Hematopoietic multipotent progenitor cell treated with erythropoietin and hydrocortisone succinate and interleukin-3 and kit ligand, for 4 days (in vitro differentiated cells): ENCODE measurements at regions not wholly inside any gene's neighbourhood (a gene's known extent, or its start where the extent isn't known, plus 50 kb on each side); places are given as distances from the start of the nearest gene placed in this dataset.

Experiments used
- DNase-seq: peaks from one replicate; pipeline ENCODE4 v3.0.0-alpha.2; 2015

DNA sequence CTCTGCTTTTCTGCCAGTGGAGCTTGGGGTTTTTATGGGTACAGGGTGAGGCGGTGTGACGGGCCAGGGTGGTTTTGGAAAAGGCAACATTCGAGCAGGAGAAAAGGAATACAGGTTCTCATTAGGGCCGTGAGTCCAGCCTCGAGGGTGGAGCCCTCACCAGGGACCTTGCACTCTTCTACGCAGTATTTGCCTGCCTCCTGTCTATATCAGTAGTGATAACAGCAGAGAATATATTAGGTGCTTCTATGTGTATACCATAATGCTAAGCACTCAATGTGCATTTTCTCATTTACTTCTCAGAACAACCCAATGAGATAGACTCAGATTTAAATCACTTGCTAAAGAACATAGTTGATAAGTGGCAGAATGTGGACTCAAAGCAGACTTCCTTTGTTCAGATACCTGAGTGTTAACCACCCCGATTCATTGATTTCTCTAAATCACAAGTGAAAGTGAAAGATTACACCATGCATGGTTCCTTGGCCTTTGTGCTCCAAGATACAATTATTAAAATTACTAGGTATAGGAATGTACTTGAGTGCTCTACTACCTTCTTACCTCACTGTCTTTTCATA, 403.9 kb downstream of the PCDH7 start:
- no peak for DNase-seq

DNA sequence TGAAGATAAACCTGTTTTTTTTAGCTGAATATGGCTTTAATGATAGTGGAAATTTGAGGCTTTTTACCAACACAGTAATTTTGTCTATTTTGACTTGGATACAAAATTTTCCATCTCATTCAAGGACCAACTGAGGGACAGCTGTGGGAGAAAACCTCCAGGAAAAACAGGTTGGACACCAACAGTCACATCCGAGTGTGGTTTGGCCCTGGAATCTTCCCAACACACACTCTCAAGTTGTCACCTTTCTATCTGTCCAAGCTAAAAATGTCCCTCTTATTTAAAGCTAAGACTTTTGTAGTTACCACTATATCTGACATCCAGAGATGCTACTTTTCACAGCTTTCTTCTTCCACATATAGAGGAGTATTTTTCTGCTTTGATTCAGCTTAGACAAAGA, 404.9 kb downstream of the PCDH7 start:
- DNase-seq, result no peak

DNA sequence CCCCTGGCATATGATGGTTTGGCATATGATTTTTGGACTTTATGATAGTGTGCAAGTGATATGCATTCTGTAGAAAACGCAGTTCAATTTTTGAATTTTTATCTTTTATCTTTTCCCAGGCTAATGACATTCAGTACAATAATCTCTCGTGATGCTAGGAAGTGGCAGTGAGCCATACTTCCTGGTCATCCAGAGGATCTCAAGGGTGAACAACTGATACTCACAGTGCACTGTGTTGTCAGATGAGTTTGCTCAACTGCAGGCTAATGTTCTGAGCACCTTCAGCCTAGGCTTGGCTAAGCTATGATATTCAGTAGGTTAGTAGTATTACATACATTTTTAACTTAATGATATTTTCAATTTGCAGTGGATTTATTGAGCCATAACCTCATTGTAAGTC, 405.3 kb downstream of the PCDH7 start:
- DNase-seq, result no peak

DNA sequence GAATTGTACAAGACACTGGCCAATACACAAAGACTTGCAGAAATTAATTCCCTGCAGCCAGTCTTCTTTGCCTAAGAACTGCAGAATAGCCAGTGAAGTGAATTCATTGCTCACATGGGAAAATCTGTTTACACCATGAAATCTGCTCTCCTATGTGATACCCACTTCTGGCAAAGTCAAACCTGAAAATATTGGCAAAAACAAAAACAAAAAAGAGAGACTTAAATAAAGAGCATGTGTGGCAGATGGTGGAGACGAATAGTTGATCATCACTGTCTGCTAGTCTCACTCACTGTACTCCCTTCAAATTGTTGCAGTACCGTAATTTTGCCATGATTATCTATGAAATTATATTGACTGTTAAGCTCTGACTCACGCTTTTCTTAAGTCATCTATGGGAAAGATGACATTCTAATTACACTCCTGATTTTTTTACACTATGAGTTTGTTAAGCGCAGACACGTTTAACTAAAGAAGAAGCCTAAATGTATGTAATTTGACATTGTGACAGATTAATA, 406.8 kb downstream of the PCDH7 start:
- DNase-seq, result no peak

DNA sequence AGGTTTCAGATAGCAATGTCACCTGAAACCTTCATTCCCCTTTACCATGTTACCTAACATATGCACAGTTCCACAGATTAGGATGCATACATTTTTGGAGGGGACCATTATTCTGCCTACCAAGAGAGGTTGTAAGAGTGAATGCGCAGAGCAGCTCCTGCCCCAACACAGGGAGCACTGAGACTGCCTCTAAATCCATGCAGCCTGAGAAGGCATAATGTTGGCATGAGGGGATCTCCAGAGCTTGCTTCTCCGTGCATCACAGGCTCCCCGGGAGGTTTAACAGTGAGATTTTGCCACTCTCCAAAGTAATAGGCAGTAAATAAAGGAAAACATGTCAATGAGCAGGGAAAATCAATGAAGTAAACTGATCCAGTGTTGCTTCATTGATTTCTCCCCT, 410.8 kb downstream of the PCDH7 start:
- DNase-seq, result no peak

DNA sequence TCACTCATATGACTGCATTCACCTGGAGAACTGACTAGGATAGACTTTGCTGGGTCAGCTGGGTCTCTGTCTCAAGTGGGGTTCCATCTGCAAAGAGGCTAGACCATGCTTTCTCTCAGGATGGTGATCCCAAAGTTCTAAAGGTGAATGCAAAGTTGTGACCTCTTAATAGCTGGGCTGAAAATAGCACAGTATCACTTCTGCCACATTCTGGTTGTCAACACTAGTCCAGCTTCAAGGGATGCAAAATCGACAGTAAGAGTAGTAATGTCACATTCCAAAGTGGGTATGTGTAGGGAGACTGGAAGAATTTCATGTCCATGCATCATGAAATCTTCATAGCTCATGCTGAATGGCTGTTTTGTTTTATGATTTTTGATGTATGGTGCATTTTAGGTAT, 414.6 kb downstream of the PCDH7 start:
- DNase-seq, result no peak

DNA sequence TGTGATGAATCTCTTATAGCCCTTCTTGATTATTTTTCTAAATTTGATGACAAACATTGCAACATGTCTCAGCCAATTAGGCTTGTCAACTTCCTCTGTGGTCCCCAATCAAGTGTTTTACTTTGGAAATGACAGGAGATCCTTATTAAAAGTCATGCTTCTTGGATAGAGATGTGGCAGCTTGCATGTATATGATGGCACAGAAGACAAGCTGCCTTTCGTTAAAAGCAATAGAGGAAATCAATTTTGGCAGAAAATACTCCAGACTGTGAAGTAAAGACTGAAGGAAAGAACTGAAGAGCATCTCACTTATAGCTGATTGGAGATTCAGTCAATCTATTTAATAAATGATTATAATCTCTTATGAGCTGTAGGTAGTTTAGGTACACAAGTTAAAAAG, 419.6 kb downstream of the PCDH7 start:
- no peak for DNase-seq

DNA sequence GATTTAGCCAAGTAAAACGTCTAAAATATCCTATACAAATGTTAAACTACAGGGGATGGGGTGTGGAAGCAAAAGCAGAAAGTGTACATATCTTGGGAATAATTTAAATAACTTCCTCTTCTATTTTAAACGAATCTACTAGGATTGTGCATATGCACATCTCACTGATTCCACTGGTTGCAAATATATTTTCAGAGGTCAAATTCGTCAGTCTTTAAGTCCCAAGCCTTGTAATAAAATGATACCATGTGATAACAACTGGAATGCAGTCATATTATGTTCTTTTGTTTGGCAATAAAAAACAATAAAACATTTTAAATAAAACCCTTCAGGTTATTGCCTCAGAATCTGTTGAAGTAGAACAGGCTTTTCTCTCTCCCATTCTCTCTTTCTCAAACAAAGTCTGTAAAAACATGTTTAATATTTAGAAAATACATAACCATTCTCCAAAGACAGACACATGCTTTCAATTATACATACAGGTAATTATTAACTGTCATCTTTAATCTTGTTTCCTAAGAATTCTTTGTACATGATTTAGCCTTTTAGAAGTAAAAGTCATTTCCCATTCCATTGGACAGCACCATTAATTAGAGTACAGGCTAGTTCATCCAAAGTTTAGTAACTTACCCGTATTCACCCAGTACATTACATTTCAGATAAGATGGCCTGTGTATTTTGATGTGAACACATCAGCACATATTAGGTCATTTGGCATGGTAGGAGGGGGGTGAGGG, 421.1 kb downstream of the PCDH7 start:
- no peak for DNase-seq

DNA sequence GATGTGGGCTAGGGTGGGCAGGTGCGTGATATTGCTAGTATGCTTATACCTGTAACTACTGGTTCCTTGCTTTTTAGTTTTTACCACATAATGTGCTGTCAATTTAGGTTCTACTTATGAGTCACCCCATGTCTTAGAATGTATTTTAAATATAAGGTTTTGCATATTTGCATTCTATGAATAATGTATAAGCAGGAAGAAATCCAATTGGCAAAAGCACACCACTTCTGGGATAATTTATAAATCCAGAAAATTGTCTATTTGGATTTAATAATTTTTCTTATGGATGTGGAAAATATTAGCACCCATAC, 421.6 kb downstream of the PCDH7 start:
- DNase-seq, result no peak

DNA sequence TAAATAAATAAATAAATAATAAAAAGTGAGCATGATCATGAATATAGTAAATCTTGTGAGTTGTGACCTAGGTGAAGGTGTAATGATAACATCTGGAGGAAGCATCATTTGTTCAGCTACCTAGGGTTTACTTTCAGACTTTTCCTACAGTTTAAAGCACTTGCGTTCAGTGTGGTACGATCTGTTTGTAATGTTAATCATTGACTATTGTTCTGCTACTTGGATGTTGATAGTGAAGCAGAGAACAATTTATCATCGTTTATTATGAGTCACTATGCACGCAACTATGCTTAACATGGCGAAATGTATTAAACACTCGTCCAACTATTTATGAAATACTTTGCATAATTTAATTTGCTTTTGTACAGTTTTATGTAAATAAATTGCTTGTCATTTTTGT, 426.2 kb downstream of the PCDH7 start:
- DNase-seq, result no peak

DNA sequence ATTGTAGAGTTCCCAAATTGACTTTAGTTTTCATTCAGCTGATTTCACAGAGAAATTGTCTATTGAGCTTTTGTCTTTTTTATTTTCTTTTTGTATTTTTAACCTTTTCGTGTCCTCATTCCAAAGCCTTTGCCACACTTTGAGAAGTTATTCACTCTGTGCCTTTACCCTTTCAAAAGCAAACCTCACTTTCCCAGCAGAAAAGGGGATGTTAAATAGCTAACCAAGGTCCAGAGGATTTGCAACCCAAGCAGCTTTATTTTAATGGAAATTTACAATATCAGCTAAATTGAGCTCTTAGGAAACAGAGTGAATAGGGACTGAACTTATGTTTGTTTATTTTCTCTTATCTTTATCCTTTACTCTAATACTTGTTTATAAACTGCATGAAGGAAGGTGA, 428.8 kb downstream of the PCDH7 start:
- no peak for DNase-seq

DNA sequence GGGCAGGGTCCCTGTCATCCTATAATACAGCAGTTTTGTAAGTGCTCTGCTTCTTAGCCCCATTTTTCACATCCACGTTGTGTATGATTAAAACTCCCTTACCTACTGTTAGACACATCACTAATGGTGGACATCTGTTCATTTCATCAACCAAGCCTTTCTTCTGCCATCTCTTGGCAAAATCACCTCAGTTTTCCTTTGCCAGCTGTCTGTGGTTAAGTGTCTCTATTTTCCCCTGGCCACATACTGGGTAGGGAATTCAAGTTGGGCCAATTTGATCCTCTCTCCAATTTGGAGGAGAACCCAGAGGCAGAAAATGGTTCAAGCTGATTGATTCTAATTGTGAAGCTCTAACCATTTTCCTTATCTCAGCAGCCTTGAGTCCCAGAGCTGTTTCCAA, 436.1 kb downstream of the PCDH7 start:
- no peak for DNase-seq

DNA sequence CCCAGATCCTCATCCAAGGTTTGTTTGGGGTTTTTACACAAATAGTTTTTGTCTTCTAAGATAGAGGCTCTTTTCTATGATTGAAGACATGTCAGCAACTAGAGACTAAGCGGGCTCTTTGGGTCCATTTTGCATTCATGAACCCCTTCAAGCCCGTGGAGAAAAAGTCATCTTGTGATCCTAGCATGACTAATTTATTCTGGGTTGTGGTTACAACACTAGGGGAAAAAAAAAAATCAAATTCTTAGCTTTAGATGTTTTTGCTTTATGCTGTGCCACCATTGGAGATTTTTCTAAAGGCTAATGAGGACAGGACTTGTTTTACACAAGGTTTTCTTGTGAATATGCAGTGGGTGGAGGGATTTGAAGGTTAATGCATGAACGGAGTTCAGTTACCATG, 440.0 kb downstream of the PCDH7 start:
- DNase-seq, result no peak

DNA sequence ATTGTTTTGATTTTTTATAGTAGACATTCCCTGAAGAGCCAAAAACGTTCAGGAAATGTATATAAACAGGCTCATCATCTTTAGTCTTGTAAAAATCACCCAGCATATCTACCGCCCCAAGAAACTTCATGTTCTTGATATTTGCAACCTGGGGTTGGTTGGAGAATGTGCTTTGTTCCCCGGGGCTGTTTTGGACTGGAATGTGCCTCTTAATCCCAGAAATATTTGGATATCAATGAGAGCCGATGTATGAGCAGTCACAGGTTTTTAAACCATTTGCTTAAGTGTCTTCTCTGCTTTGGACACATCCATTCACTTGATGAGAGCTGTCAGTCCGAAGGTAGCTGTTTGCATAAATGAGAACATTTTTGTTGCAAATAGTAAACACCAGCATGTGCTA, 449.7 kb downstream of the PCDH7 start:
- no peak for DNase-seq

DNA sequence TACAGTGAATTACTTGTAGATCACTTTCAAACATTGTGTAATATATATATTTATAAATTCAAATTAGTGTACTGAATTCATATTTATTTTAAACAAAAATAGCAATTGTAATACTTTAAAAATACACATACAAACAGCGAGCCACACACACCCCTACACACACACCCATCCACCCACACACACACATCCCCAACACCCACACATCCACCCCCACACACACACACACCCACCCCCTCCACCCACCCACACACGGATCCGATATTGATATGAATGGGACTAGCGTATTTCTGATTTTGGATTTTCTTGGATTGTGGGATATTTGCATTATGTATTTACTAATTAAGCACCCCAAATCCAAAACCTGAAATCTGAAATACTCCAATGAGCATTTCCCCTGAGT, 451.2 kb downstream of the PCDH7 start:
- no peak for DNase-seq

DNA sequence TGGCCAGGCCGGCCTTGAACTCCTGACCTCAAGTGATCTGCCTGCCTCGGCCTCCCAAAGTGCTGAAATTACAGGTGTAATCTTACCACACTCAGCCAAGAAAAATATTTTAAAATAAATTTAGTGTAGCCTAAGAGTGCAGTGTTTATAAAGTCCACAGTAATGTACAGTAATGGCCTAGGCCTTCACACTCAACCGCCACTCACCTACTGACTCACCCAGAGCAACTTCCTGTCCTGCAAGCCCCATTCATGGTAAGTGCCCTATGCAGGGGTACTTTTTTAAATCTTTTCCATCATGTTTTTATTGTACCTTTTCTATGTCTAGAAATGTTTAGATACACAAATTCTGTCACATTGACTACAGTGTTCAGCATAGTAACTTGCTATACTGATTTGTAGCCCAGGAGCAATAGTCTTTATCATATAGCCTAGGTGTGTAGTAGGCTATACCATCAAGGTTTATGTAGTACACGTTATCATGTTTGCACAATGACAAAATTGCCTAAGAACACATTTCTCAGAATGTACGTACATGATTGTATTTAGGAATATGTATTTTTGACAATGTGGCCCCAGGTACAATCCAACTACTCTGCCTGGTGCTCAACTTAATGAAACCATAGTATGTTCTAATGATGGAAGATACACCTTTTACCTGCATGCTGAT, 455.2 kb downstream of the PCDH7 start:
- no peak for DNase-seq

DNA sequence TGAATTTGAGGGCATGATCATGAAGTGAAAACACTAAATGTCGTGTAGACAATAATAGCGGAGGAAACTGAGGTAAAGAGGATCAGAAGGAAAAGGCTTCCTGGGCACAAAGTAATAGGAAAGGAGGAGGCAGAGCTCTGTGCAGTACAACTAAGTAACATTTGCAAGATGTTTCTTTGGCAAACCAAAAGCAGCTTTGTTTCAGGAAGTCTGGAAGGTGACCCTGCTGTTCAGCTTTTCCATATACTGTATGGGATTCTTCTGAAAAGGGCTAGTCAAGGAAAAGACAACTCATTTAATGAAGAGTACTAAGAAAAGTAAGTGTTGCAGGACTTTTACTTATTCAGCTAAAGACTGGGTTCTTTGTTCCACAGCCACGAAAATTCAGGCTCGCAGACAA, 463.1 kb downstream of the PCDH7 start:
- DNase-seq, result no peak

DNA sequence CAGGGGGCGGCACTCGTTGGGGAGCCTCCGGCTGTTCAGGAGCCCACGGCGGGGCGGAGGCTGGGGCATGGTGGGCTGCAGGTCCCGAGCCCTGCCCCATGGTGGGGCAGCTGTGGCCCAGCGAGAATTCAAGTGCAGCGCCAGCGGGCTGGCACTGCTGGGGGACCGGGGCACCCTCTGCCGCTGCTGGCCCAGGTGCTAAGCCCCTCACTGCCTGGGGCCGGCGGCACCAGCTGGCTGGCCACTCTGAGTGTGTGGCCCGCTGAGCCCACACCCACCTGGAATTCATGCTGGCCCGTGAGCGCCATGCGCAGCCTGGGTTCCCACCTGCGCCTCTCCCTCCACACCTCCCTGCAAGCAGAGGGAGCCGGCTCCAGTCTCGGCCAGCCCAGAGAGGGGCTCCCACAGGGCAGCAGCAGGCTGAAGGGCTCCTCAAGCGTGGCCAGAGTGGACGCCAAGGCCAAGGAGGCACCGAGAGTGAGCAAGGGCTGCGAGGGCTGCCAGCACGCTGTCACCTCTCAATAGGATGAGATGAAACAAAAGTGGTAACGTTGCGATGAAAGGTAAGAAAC, 464.9 kb downstream of the PCDH7 start:
- no peak for DNase-seq

DNA sequence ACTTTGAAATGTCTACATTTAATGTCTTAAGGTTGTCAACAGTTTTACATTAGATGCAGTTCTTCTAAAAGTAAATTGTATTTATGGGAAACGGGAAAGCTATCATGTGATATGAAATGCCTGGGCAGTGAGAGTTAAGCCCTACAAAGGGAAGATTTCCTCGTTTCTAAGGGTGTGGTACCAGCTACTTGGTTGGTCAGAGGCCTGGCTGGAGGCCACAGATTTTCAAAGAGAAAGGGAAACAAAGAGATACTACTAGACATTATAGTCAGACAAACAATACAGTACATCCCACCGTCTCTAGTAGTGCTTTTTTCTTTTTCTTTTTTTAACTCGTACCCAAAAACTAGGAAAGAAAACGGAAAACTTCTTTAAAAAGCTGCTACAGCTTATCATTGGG, 467.8 kb downstream of the PCDH7 start:
- DNase-seq, result no peak

DNA sequence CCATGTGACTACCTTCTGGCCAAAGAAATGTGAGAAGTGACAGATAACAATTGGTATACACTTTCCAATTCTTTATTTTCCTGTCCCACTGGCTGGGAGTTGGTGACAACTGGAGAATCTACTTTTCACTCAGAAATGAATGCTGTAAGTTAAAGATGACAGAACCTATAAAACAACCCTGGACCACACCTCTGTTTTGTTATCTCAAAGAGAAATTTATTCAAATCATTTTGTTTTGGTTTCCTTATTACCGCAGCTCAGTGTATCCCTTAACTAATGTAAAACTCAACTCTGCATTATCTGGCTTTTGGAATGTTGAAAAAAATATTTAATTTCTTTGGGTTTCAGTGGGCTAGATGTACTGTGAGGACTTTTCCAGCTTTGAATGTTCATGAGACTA, 469.8 kb downstream of the PCDH7 start:
- DNase-seq, result no peak

DNA sequence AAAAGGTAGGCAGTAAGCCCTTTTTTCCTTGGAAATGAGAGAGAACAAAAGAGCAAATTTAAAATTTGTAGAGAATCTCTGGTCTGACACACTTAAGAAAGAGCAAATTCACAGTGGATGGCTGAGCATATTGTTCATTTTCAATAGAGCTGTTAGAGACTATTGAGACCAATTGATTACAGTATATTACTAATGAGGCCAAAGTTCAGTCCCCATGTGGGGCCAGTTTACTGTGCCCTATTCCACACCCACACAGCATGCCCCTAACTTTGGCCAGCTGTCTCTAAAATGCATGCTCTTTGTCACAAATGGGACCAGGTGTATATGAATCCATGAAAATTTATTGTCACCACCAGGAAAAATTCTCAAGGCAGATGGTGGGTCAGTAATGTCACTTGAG, 470.5 kb downstream of the PCDH7 start:
- DNase-seq, result no peak

DNA sequence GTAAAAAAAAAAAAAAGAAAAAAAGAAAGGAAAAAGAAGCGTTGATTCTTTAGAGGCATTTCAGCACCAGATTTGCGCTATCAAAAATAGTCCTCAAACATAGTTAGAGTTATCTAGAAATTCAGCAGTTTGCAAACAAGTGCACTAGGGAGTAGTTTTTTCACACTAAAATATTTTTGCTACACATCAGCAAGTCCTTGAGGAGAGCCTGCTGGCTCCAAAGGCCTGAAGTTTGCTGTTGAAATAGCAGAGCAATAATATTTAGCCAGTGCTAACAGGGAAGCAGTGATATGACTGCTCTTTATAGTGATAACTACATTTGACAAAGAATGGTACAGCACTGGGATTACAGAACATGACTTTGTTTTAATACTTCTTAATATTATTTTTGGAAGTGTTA, 472.2 kb downstream of the PCDH7 start:
- no peak for DNase-seq

DNA sequence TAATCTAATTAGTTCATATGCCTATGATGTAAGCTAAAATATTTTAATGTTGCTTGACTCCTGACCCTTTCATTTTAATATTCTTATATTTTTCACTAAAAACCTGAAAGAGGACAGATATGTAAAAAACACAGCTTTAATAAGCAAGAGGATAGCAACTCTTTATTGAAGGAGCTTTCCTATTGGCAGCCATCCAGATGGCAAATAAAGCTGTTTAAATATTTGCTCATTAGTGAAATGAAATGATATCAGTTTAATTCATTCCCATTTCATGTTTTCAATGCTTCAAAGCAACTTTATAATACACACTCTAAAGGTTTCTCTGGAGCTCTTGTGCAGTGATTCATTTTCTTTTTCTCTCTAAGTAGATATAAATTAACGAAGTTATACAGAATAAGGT, 473.4 kb downstream of the PCDH7 start:
- DNase-seq, result no peak

DNA sequence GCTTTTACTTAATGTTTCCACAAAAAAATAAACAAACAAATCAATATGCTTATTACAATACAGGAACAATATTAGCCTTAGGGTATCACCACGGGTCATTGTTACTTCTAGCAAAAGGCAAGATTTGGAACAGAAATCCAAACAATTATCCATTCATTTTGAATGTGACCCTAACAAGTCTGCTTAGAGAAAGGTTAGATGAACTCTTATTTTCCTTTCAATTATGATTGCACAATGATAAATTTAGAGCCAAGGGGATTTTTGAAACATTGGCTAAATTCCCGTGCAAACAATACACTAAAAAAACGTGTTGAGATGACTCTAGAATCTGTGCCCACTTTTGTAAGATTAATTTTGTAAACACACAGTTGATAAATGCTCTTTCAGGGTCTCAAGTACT, 474.7 kb downstream of the PCDH7 start:
- no peak for DNase-seq
